ENCODE measurements at regions not wholly inside any gene's neighbourhood (a gene's known extent, or its start where the extent isn't known, plus 50 kb on each side); places are given as distances from the start of the nearest gene placed in this dataset.

DNA sequence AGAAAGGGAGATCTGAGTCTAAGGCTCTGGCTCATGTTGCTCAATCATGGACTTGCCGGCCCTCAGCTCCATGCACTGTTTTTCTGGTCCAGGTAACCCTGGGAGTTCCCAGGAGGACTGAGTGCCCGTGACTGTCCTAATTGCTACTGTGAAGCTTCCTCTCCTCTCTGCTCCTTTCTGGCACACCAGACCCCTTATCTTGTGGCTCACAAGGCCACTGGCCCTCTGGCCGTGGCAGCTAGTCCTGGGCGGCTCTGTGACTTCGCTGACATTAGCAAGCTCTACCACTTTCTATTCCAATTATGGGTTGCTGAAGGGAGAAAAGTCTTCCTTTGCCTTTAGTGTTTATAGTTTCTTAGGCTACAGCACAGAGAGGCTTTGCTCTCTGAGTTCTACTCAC is 380.2 kb downstream of the RWDD3 start:
- TF ChIP-seq SP2 (IDR thresholded peaks at IDR 0.05; ENCODE audit: extremely low read depth, low read depth, low read length, poor library complexity, severe bottlenecking) (no peak), ERF (CRISPR knock-in tag; IDR thresholded peaks at IDR 0.05) (no peak), GABPA (tag; conservative IDR thresholded peaks at IDR 0.05; ENCODE audit: low read depth) (no peak), LEF1 (IDR thresholded peaks at IDR 0.05) (no peak)
- TF ChIP-seq, protein P1, sequence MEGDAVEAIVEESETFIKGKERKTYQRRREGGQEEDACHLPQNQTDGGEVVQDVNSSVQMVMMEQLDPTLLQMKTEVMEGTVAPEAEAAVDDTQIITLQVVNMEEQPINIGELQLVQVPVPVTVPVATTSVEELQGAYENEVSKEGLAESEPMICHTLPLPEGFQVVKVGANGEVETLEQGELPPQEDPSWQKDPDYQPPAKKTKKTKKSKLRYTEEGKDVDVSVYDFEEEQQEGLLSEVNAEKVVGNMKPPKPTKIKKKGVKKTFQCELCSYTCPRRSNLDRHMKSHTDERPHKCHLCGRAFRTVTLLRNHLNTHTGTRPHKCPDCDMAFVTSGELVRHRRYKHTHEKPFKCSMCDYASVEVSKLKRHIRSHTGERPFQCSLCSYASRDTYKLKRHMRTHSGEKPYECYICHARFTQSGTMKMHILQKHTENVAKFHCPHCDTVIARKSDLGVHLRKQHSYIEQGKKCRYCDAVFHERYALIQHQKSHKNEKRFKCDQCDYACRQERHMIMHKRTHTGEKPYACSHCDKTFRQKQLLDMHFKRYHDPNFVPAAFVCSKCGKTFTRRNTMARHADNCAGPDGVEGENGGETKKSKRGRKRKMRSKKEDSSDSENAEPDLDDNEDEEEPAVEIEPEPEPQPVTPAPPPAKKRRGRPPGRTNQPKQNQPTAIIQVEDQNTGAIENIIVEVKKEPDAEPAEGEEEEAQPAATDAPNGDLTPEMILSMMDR (IDR thresholded peaks at IDR 0.05 in 2 of 3, conservative IDR thresholded peaks at IDR 0.05 in 1 of 3; ENCODE audit: insufficient read depth in 2 of 3, low read depth in 1 of 3, low read length in 3 of 3): no peak
